H9 (cell line): ENCODE measurements at regions not wholly inside any gene's neighbourhood (a gene's known extent, or its start where the extent isn't known, plus 50 kb on each side); places are given as distances from the start of the nearest gene placed in this dataset.

Experiments used
- DNase-seq: peaks from one replicate; pipeline ENCODE4 v3.0.0-alpha.2; 2017
- H2AFZ ChIP-seq: one replicate; pipeline ENCODE4 v1.6.1; 2013; ENCODE audit warnings: mild to moderate bottlenecking, low read length, control low read depth, moderate library complexity
- H2AK5ac ChIP-seq: 2 replicates; pipeline ENCODE4 v1.6.1; 2013; ENCODE audit warnings: low read length, control low read depth, mixed read lengths; ENCODE audit not compliant: insufficient read length
- H2BK120ac ChIP-seq: one replicate; pipeline ENCODE4 v1.6.1; 2013; ENCODE audit warnings: low read depth, mild to moderate bottlenecking, low read length, control low read depth, inconsistent platforms; ENCODE audit not compliant: poor library complexity, severe bottlenecking
- H2BK12ac ChIP-seq: 2 replicates; pipeline ENCODE4 v1.6.1; 2013; ENCODE audit warnings: low read length, control low read depth, mixed read lengths, low read depth; ENCODE audit not compliant: insufficient read length
- H2BK15ac ChIP-seq: 2 replicates; pipeline ENCODE4 v1.6.1; 2013; ENCODE audit warnings: low read depth, low read length, control low read depth
- H2BK20ac ChIP-seq: one replicate; pipeline ENCODE4 v1.6.1; 2013; ENCODE audit warnings: low read depth, mild to moderate bottlenecking, low read length, control low read depth, inconsistent platforms; ENCODE audit not compliant: poor library complexity, severe bottlenecking
- H2BK5ac ChIP-seq: 2 replicates; pipeline ENCODE4 v1.6.1; 2013; ENCODE audit warnings: low read length, control low read depth, mixed read lengths; ENCODE audit not compliant: insufficient read length
- H3K14ac ChIP-seq: 2 replicates; pipeline ENCODE4 v1.6.1; 2013; ENCODE audit warnings: low read length, control low read depth; ENCODE audit not compliant: insufficient read depth
- H3K18ac ChIP-seq: 2 replicates; pipeline ENCODE4 v1.6.1; 2013; ENCODE audit warnings: low read depth, mild to moderate bottlenecking, mixed read lengths, low read length, control low read depth; ENCODE audit not compliant: insufficient read length
- H3K23ac ChIP-seq: 2 replicates; pipeline ENCODE4 v1.6.1; 2013; ENCODE audit warnings: low read length, control low read depth, mixed read lengths, low read depth; ENCODE audit not compliant: insufficient read length
- H3K23me2 ChIP-seq: 2 replicates; pipeline ENCODE4 v1.6.1; 2013; ENCODE audit warnings: low read depth, mild to moderate bottlenecking, mixed read lengths, low read length, control low read depth; ENCODE audit not compliant: insufficient read length, poor library complexity, severe bottlenecking
- H3K27ac ChIP-seq: 2 replicates; pipeline ENCODE4 v1.5.1; 2013; ENCODE audit warnings: low read length, control low read depth, mixed read lengths, low read depth; ENCODE audit not compliant: insufficient read length
- H3K27me3 ChIP-seq: 2 replicates; pipeline ENCODE4 v1.6.1; 2013; ENCODE audit warnings: low read length, control low read depth, inconsistent platforms; ENCODE audit not compliant: insufficient read depth
- H3K4ac ChIP-seq: 2 replicates; pipeline ENCODE4 v1.6.1; 2013; ENCODE audit warnings: low read depth, mild to moderate bottlenecking, control low read depth, inconsistent platforms, low read length, moderate library complexity
- H3K4me1 ChIP-seq: 2 replicates; pipeline ENCODE4 v1.6.1; 2013; ENCODE audit warnings: low read length, control low read depth, inconsistent platforms; ENCODE audit not compliant: insufficient read depth
- H3K4me2 ChIP-seq: 2 replicates; pipeline ENCODE4 v1.6.1; 2013; ENCODE audit warnings: low read length, control low read depth, mixed read lengths; ENCODE audit not compliant: insufficient read length, insufficient read depth
- H3K56ac ChIP-seq: 2 replicates; pipeline ENCODE4 v1.6.1; 2013; ENCODE audit warnings: low read depth, mild to moderate bottlenecking, mixed read lengths, low read length, control low read depth; ENCODE audit not compliant: insufficient read length
- H3K79me1 ChIP-seq: 2 replicates; pipeline ENCODE4 v1.6.1; 2013; ENCODE audit warnings: low read depth, mild to moderate bottlenecking, moderate library complexity, low read length, control low read depth, inconsistent platforms; ENCODE audit not compliant: insufficient read depth, poor library complexity, severe bottlenecking
- H3K79me2 ChIP-seq: 2 replicates; pipeline ENCODE4 v1.6.1; 2013; ENCODE audit warnings: low read length, control low read depth, inconsistent platforms; ENCODE audit not compliant: insufficient read depth
- H3K9ac ChIP-seq: 2 replicates; pipeline ENCODE4 v1.6.1; 2013; ENCODE audit warnings: low read length, control low read depth, mixed read lengths; ENCODE audit not compliant: insufficient read length; ENCODE audit errors: extremely low read depth
- H3K9me3 ChIP-seq: one replicate; pipeline ENCODE4 v1.6.1; 2013; ENCODE audit warnings: low read depth, low read length, inconsistent platforms; ENCODE audit not compliant: control insufficient read depth
- H3T11ph ChIP-seq: one replicate; pipeline ENCODE4 v1.6.1; 2013; ENCODE audit warnings: mild to moderate bottlenecking, low read length, control low read depth, inconsistent platforms
- H4K20me1 ChIP-seq: one replicate; pipeline ENCODE4 v1.6.1; 2013; ENCODE audit not compliant: control insufficient read depth, insufficient read length, insufficient read depth
- H4K5ac ChIP-seq: 2 replicates; pipeline ENCODE4 v1.6.1; 2013; ENCODE audit warnings: low read depth, mild to moderate bottlenecking, mixed read lengths, low read length, control low read depth; ENCODE audit not compliant: insufficient read length
- H4K8ac ChIP-seq: replicated peaks from 2 replicates; pipeline ENCODE4 v1.6.1; 2013; ENCODE audit warnings: low read length, control low read depth, mixed read lengths, low read depth; ENCODE audit not compliant: insufficient read length
- H4K91ac ChIP-seq: 2 replicates; pipeline ENCODE4 v1.6.1; 2013; ENCODE audit warnings: low read depth, mild to moderate bottlenecking, moderate library complexity, mixed read lengths, low read length, control low read depth; ENCODE audit not compliant: insufficient read length
- H3K27ac Mint-ChIP-seq, 3 experiments: 2 replicates in 2 of 3; 3 replicates in 1 of 3; pipeline ENCODE4 v1.8.0; 2020 to 2021; ENCODE audit warnings: mixed read lengths in 3 of 3, mild to moderate bottlenecking in 1 of 3, moderate library complexity in 1 of 3
- H3K27me3 Mint-ChIP-seq: 2 replicates; pipeline ENCODE4 v1.8.0; 2021; ENCODE audit warnings: low read depth, mild to moderate bottlenecking, moderate library complexity, mixed read lengths
- H3K36me3 Mint-ChIP-seq, 3 experiments: 2 replicates in 2 of 3; 3 replicates in 1 of 3; pipeline ENCODE4 v1.8.0; 2020 to 2021; ENCODE audit warnings: low read depth in 3 of 3, mixed read lengths in 3 of 3; ENCODE audit not compliant: insufficient read depth in 1 of 3
- H3K4me1 Mint-ChIP-seq, 2 experiments: 2 replicates each; pipeline ENCODE4 v1.8.0; 2020; ENCODE audit warnings: mixed read lengths in 2 of 2
- H3K4me3 Mint-ChIP-seq, 2 experiments: 2 replicates in 1 of 2; 3 replicates in 1 of 2; pipeline ENCODE4 v1.8.0; 2020 to 2021; ENCODE audit warnings: mild to moderate bottlenecking in 2 of 2, mixed read lengths in 2 of 2, moderate library complexity in 1 of 2
- H3K9me3 Mint-ChIP-seq, 2 experiments: 2 replicates in 1 of 2; 3 replicates in 1 of 2; pipeline ENCODE4 v1.8.0; 2020; ENCODE audit warnings: mild to moderate bottlenecking in 2 of 2, mixed read lengths in 2 of 2, moderate library complexity in 1 of 2
- WGBS: extraction: QIAGEN DNeasy Blood & Tissue Kit; methylation state at CpG from one replicate; pipeline ENCODE4 v1.1.7; 2013; ENCODE audit warnings: missing lambda C conversion rate, low lambda C conversion rate, mixed read lengths; ENCODE audit not compliant: insufficient read length; ENCODE audit errors: extremely low coverage; 5-methylcytosine and 5-hydroxymethylcytosine counted together
- TF ChIP-seq, protein P1 (sequence below): fragments of 200-600 bp; sonication (generic); conservative IDR thresholded peaks from 3 replicates; pipeline ENCODE4 v1.8.0; 2021; ENCODE audit warnings: antibody characterized with exemption, mild to moderate bottlenecking

DNA sequence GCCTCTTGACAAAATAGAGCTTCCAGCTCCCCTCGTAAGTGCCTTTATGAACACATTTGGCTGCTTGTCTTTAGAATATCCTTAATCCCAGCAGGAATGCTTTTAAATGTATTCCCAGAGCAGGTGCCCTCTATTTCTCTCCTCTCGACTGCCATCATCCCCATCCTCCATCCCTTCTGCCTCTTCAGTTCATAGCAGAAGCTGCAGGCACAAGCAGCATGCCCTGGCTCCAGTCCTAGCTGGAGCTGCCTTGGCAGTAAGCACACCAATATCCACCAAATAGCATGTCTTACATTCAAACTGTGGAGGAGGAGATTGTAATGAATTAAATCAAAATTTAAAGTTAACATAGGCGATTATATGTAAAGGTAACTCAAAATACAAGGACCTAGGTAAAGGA lies 891.3 kb upstream of the SLC39A10 start:
- WGBS: no CpG with 5 or more reads among the region's 3 CpGs
- H3K36me3 Mint-ChIP-seq: peaks cover 0 to 4% (median 0%) of the 10 kb centered on the region in 3 experiments; a peak in 1 of 7 replicates
- H2BK20ac ChIP-seq: no peak overlapping the region
- no peak overlapping the region for H3K27ac Mint-ChIP-seq
- no peak overlapping the region for H3K23ac ChIP-seq
- H3K56ac ChIP-seq: no peak overlapping the region
- DNase-seq: no peak
- no peak overlapping the region for H3K14ac ChIP-seq
- H3T11ph ChIP-seq: no peak overlapping the region
- no peak overlapping the region for H2BK5ac ChIP-seq
- TF ChIP-seq, protein P1, sequence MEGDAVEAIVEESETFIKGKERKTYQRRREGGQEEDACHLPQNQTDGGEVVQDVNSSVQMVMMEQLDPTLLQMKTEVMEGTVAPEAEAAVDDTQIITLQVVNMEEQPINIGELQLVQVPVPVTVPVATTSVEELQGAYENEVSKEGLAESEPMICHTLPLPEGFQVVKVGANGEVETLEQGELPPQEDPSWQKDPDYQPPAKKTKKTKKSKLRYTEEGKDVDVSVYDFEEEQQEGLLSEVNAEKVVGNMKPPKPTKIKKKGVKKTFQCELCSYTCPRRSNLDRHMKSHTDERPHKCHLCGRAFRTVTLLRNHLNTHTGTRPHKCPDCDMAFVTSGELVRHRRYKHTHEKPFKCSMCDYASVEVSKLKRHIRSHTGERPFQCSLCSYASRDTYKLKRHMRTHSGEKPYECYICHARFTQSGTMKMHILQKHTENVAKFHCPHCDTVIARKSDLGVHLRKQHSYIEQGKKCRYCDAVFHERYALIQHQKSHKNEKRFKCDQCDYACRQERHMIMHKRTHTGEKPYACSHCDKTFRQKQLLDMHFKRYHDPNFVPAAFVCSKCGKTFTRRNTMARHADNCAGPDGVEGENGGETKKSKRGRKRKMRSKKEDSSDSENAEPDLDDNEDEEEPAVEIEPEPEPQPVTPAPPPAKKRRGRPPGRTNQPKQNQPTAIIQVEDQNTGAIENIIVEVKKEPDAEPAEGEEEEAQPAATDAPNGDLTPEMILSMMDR: no peak
- H2BK120ac ChIP-seq: no peak overlapping the region
- no peak overlapping the region for H3K4me3 Mint-ChIP-seq
- H4K20me1 ChIP-seq: no peaks in the 10 kb centered on the region
- no peaks in the 10 kb centered on the region for H3K4me1 ChIP-seq
- H3K79me2 ChIP-seq: no peaks in the 10 kb centered on the region
- H4K91ac ChIP-seq: no peak overlapping the region
- peaks cover 0 to 4% of the 10 kb centered on the region in 2 experiments; a peak in 1 of 5 replicates for H3K9me3 Mint-ChIP-seq
- no peak overlapping the region for H3K4ac ChIP-seq
- no peak overlapping the region for H2BK15ac ChIP-seq
- H3K23me2 ChIP-seq: no peaks in the 10 kb centered on the region
- no peak overlapping the region for H2AK5ac ChIP-seq
- no peaks in the 10 kb centered on the region for H3K27me3 Mint-ChIP-seq
- H3K9ac ChIP-seq: no peak overlapping the region
- H3K27me3 ChIP-seq: no peaks in the 10 kb centered on the region
- peaks cover 0 to 7% of the 10 kb centered on the region in 2 experiments; a peak in 2 of 4 replicates for H3K4me1 Mint-ChIP-seq
- H3K4me2 ChIP-seq: no peak overlapping the region
- H3K79me1 ChIP-seq: no peaks in the 10 kb centered on the region
- H4K5ac ChIP-seq: no peak overlapping the region
- H3K9me3 ChIP-seq: no peaks in the 10 kb centered on the region
- no peak overlapping the region for H3K18ac ChIP-seq
- no peak overlapping the region for H2AFZ ChIP-seq
- H2BK12ac ChIP-seq: no peak overlapping the region
- no peak overlapping the region for H4K8ac ChIP-seq
- H3K27ac ChIP-seq: no peak overlapping the region
